Sigmoid colon (tissue), 4 donors: ENCODE measurements at regions not wholly inside any gene's neighbourhood (a gene's known extent, or its start where the extent isn't known, plus 50 kb on each side); places are given as distances from the start of the nearest gene placed in this dataset.

Experiments used
- CTCF ChIP-seq, 4 experiments: fragments of 450-650 bp in 3 of 4; fragments of 200-600 bp in 1 of 4; IDR thresholded peaks; one replicate each; pipeline ENCODE4 v1.5.1; 2016 to 2019; ENCODE audit warnings: antibody characterized with exemption in 4 of 4, mild to moderate bottlenecking in 3 of 4, moderate library complexity in 2 of 4
- POLR2A ChIP-seq, 2 donors: fragments of 450-650 bp; IDR thresholded peaks; one replicate each; pipeline ENCODE4 v1.6.1; 2016; ENCODE audit warnings: antibody characterized with exemption in 2 of 2, mild to moderate bottlenecking in 2 of 2, moderate library complexity in 2 of 2
- POLR2AphosphoS5 ChIP-seq, 4 donors: sonication (generic); formaldehyde crosslinking; IDR thresholded peaks; one replicate each; pipeline ENCODE4 v1.6.1; 2017; ENCODE audit warnings: antibody characterized with exemption in 4 of 4

GRCh38 chr6:28696682-28697081, 171.0 kb downstream of the GPX5 start:
- TF ChIP-seq CTCF (IDR thresholded peaks at IDR 0.05) (no peak), POLR2A (IDR thresholded peaks at IDR 0.05) (no peak), POLR2AphosphoS5 (IDR thresholded peaks at IDR 0.05) (no peak)
